Cardiac muscle cell (in vitro differentiated cells and primary cell): ENCODE measurements at regions not wholly inside any gene's neighbourhood (a gene's known extent, or its start where the extent isn't known, plus 50 kb on each side); places are given as distances from the start of the nearest gene placed in this dataset.
A peak's percentile ranks its signal among the peaks of the same experiment; 100 is the strongest.

Experiments used
- DNase-seq, 2 donors: peaks; one replicate each; pipeline versions ENCODE4 v3.0.0 to v3.0.0-alpha.2; 2010 to 2017; ENCODE audit warnings: low read depth in 1 of 2, low spot score in 1 of 2
- H3K27ac ChIP-seq: fragments of 200-600 bp; sonication (generic); 2 replicates; pipeline ENCODE4 v1.5.1; 2016
- H3K27me3 ChIP-seq: fragments of 200-600 bp; sonication (generic); 2 replicates; pipeline ENCODE4 v1.6.0; 2016; ENCODE audit warnings: control low read depth
- H3K36me3 ChIP-seq: fragments of 200-600 bp; sonication (generic); 2 replicates; pipeline ENCODE4 v1.5.1; 2016; ENCODE audit warnings: control low read depth
- H3K4me1 ChIP-seq: fragments of 200-600 bp; sonication (generic); 2 replicates; pipeline ENCODE4 v1.8.1; 2017; ENCODE audit warnings: low read depth, mild to moderate bottlenecking, mixed run types
- H3K4me3 ChIP-seq: fragments of 200-600 bp; sonication (generic); 2 replicates; pipeline ENCODE4 v1.5.1; 2016; ENCODE audit warnings: mild to moderate bottlenecking
- H3K9me3 ChIP-seq: fragments of 200-600 bp; sonication (generic); 2 replicates; pipeline ENCODE4 v1.5.1; 2017; ENCODE audit warnings: low read depth, mild to moderate bottlenecking, control low read depth
- CTCF ChIP-seq: IDR thresholded peaks from 2 replicates; pipeline ENCODE4 v1.5.1; 2012; ENCODE audit warnings: low read depth, mild to moderate bottlenecking, low read length

- no peak for TF ChIP-seq CTCF
- Histone ChIP-seq H3K4me3 (no peak overlapping the region), H3K9me3 (no peaks in the 10 kb centered on the region), H3K36me3 (no peaks in the 10 kb centered on the region), H3K27me3 (no peaks in the 10 kb centered on the region), H3K4me1 (peaks cover 14% of the 10 kb centered on the region), H3K27ac (no peak overlapping the region)
- no peak for DNase-seq
These were observed 212.8 kb upstream of the PPARGC1A start for GRCh38 chr4:24102621-24103020.

GRCh38 chr4:24096603-24097002 lies 206.8 kb upstream of the PPARGC1A start:
- H3K4me3 ChIP-seq, result no peak overlapping the region
- H3K27me3 ChIP-seq, result no peaks in the 10 kb centered on the region
- no peak for TF ChIP-seq CTCF
- H3K9me3 ChIP-seq, result no peaks in the 10 kb centered on the region
- no peak for DNase-seq
- no peaks in the 10 kb centered on the region for H3K36me3 ChIP-seq
- no peaks in the 10 kb centered on the region for H3K4me1 ChIP-seq
- H3K27ac ChIP-seq, result no peak overlapping the region

GRCh38 chr4:24094726-24095125 lies 204.9 kb upstream of the PPARGC1A start:
- H3K36me3 ChIP-seq, result no peaks in the 10 kb centered on the region
- H3K9me3 ChIP-seq, result no peaks in the 10 kb centered on the region
- no peak overlapping the region for H3K4me3 ChIP-seq
- H3K4me1 ChIP-seq, result no peaks in the 10 kb centered on the region
- TF ChIP-seq CTCF, result no peak
- no peaks in the 10 kb centered on the region for H3K27me3 ChIP-seq
- DNase-seq, result no peak
- no peak overlapping the region for H3K27ac ChIP-seq

- Histone ChIP-seq H3K27me3 (no peaks in the 10 kb centered on the region), H3K36me3 (no peaks in the 10 kb centered on the region), H3K4me1 (no peaks in the 10 kb centered on the region), H3K9me3 (no peaks in the 10 kb centered on the region), H3K4me3 (no peak overlapping the region), H3K27ac (no peak overlapping the region)
- no peak for TF ChIP-seq CTCF
- no peak for DNase-seq
These were observed 203.6 kb upstream of the PPARGC1A start for GRCh38 chr4:24093446-24093845.

- no peaks in the 10 kb centered on the region for H3K36me3 ChIP-seq
- no peak overlapping the region for H3K27ac ChIP-seq
- peak in 1 of 2 donors; percentile 9 for DNase-seq
- H3K4me1 ChIP-seq, result no peaks in the 10 kb centered on the region
- no peak for TF ChIP-seq CTCF
- no peaks in the 10 kb centered on the region for H3K27me3 ChIP-seq
- H3K9me3 ChIP-seq, result no peaks in the 10 kb centered on the region
- no peak overlapping the region for H3K4me3 ChIP-seq
These were observed 201.9 kb upstream of the PPARGC1A start for GRCh38 chr4:24091639-24092233.
